K562 (cell line): ENCODE measurements at regions not wholly inside any gene's neighbourhood (a gene's known extent, or its start where the extent isn't known, plus 50 kb on each side); places are given as distances from the start of the nearest gene placed in this dataset.

Experiments
- ATAC-seq: fragments of 200-7000 bp; cut with Tn5 transposase; 3 replicates; pipeline ENCODE4 v1.9.1; 2020; ENCODE audit warnings: moderate library complexity
- BruUV-seq: library from RNA; stranded (reverse); fragments of 400-500 nt; replicated peaks from 2 replicates; lab custom pipeline; 2021; lab: Mats Ljungman, UMichigan
- CTCF ChIA-PET: fragments of 300-600 bp; formaldehyde crosslinking; extraction: SDS; loops from one replicate; lab custom pipeline; 2021; ENCODE audit warnings: low intra/inter-chr PET ratio; lab: Yijun Ruan, JAX
- POLR2A ChIA-PET: fragments of 300-600, 350-650 bp; sonication (Branson Sonifier 250); formaldehyde crosslinking; extraction: SDS; loops from one replicate; lab custom pipeline; 2021; ENCODE audit warnings: antibody characterized with exemption, inconsistent platforms; lab: Yijun Ruan, JAX
- DNase-seq, 4 experiments: peaks; one replicate each; pipeline versions ENCODE4 v3.0.0 to v3.0.0-alpha.2; 2011 to 2018; ENCODE audit warnings: low spot score in 3 of 4, mixed read lengths in 3 of 4; ENCODE audit errors: extremely low read depth in 1 of 4
- FAIRE-seq: peaks from 2 replicates; lab custom pipeline; 2011; peaks lifted over from hg19 to GRCh38; lab: Jason Lieb, UNC
- H2AFZ ChIP-seq: 2 replicates; pipeline ENCODE4 v1.6.0; 2011; ENCODE audit warnings: low read depth, low read length, control low read depth, inconsistent platforms
- H3K27ac ChIP-seq: fragments of 200-600 bp; 3 replicates; pipeline ENCODE4 v1.8.0; 2011; ENCODE audit warnings: low read depth, mild to moderate bottlenecking, control low read depth, inconsistent platforms, low read length, moderate library complexity, mixed read lengths; ENCODE audit errors: extremely low read depth
- H3K27me3 ChIP-seq, 2 experiments: fragments of 300-600 bp in 1 of 2; 2 replicates in 1 of 2; 3 replicates in 1 of 2; pipeline versions ENCODE4 v1.6.0 to v1.8.0; 2011; ENCODE audit warnings: inconsistent platforms in 2 of 2, low read length in 2 of 2, mild to moderate bottlenecking in 1 of 2, mixed read lengths in 1 of 2, moderate library complexity in 1 of 2; ENCODE audit not compliant: control insufficient read depth in 2 of 2, insufficient read depth in 2 of 2
- H3K36me3 ChIP-seq: fragments of 300-600 bp; 3 replicates; pipeline ENCODE4 v1.8.0; 2011; ENCODE audit warnings: mild to moderate bottlenecking, low read length, inconsistent platforms; ENCODE audit not compliant: control insufficient read depth, insufficient read depth
- H3K4me1 ChIP-seq, 2 experiments: fragments of 200-600 bp in 1 of 2; replicated peaks in 1 of 2; 2 replicates in 1 of 2; 3 replicates in 1 of 2; pipeline versions ENCODE4 v1.5.1 to v1.8.0; 2011; ENCODE audit warnings: inconsistent platforms in 2 of 2, low read length in 2 of 2, mild to moderate bottlenecking in 1 of 2, mixed read lengths in 1 of 2, moderate library complexity in 1 of 2; ENCODE audit not compliant: control insufficient read depth in 2 of 2, insufficient read depth in 2 of 2
- H3K4me2 ChIP-seq: 2 replicates; pipeline ENCODE4 v1.6.1; 2011; ENCODE audit warnings: low read length, control low read depth, inconsistent platforms, mixed read lengths; ENCODE audit not compliant: insufficient read depth
- H3K4me3 ChIP-seq: fragments of 200-600 bp; sonication (generic), shearing (Covaris generic); 2 replicates; pipeline ENCODE4 v1.5.1; 2016; ENCODE audit warnings: control low read depth, inconsistent platforms
- H3K79me2 ChIP-seq: fragments of 200-600 bp; 3 replicates; pipeline ENCODE4 v1.8.0; 2011; ENCODE audit warnings: low read length, inconsistent platforms; ENCODE audit not compliant: control insufficient read depth, insufficient read depth
- H3K9ac ChIP-seq, 2 experiments: 2 replicates each; pipeline versions ENCODE4 v1.6.0 to v1.6.1; 2011; ENCODE audit warnings: low read depth in 2 of 2, low read length in 2 of 2, control low read depth in 1 of 2, inconsistent platforms in 1 of 2, mild to moderate bottlenecking in 1 of 2, mixed read lengths in 1 of 2; ENCODE audit not compliant: insufficient read depth in 1 of 2
- H3K9me1 ChIP-seq: one replicate; pipeline ENCODE4 v1.6.0; 2011; ENCODE audit warnings: inconsistent platforms, mild to moderate bottlenecking, low read length, moderate library complexity; ENCODE audit not compliant: control insufficient read depth, insufficient read depth
- H3K9me3 ChIP-seq: replicated peaks from 2 replicates; pipeline ENCODE4 v1.5.1; 2011; ENCODE audit warnings: low read depth, low read length, inconsistent platforms; ENCODE audit not compliant: control insufficient read depth, insufficient read depth
- H4K20me1 ChIP-seq: replicated peaks from 2 replicates; pipeline ENCODE4 v1.6.1; 2011; ENCODE audit warnings: low read length, inconsistent platforms, mixed read lengths; ENCODE audit not compliant: control insufficient read depth, insufficient read depth
- BRD9 ChIP-seq: fragments of 450-650 bp; IDR thresholded peaks from 2 replicates; pipeline ENCODE4 v1.6.1; 2018; ENCODE audit warnings: low read depth; ENCODE audit not compliant: partially characterized antibody
- DNMT1 ChIP-seq: fragments of 450-650 bp; IDR thresholded peaks from 2 replicates; pipeline ENCODE4 v1.6.1; 2016; ENCODE audit warnings: antibody characterized with exemption, mild to moderate bottlenecking
- ETV5 ChIP-seq: sonication (generic); formaldehyde crosslinking; IDR thresholded peaks from 2 replicates; pipeline ENCODE4 v1.4.0; 2020; ENCODE audit warnings: low read depth, mild to moderate bottlenecking, missing genetic modification reagents
- HCFC1 ChIP-seq: IDR thresholded peaks from 2 replicates; pipeline ENCODE4 v1.6.1; 2012; ENCODE audit warnings: low read depth, low read length, improper control_type of control experiment
- HES1 ChIP-seq: fragments of 450-650 bp; IDR thresholded peaks from 2 replicates; pipeline ENCODE4 v1.6.1; 2016; ENCODE audit warnings: low read depth, mild to moderate bottlenecking, moderate library complexity
- HIVEP1 ChIP-seq: fragments of 250-450 bp; sonication (Bioruptor Pico); IDR thresholded peaks from 2 replicates; pipeline ENCODE4 v1.4.0; 2020; ENCODE audit warnings: mild to moderate bottlenecking
- KLF13 ChIP-seq: fragments of 450-650 bp; IDR thresholded peaks from 2 replicates; pipeline ENCODE4 v1.6.1; 2016; ENCODE audit warnings: missing genetic modification characterization, low read depth, mild to moderate bottlenecking, missing compliant biosample characterization, moderate library complexity, borderline replicate concordance
- MCM3 ChIP-seq: fragments of 450-650 bp; IDR thresholded peaks from 2 replicates; pipeline ENCODE4 v1.6.1; 2016
- MXD1 ChIP-seq: fragments of 250-450 bp; sonication (Bioruptor Pico); IDR thresholded peaks from 2 replicates; pipeline ENCODE4 v1.8.0; 2021; ENCODE audit warnings: borderline replicate concordance, mild to moderate bottlenecking, moderate library complexity; ENCODE audit not compliant: poor library complexity, severe bottlenecking
- NR3C1 ChIP-seq: sonication (generic); formaldehyde crosslinking; IDR thresholded peaks from 2 replicates; pipeline ENCODE4 v1.8.1; 2022; ENCODE audit warnings: missing genetic modification reagents
- SAFB2 ChIP-seq: fragments of 200-400 bp; formaldehyde crosslinking; IDR thresholded peaks from 2 replicates; pipeline ENCODE4 v1.6.1; 2018; ENCODE audit warnings: borderline replicate concordance, low read length, low read depth, moderate library complexity; ENCODE audit not compliant: severe bottlenecking
- SIRT6 ChIP-seq: IDR thresholded peaks from one replicate; pipeline ENCODE4 v1.6.1; 2012; ENCODE audit warnings: low read depth, mild to moderate bottlenecking, control low read depth, inconsistent platforms, low read length, moderate library complexity
- STAG1 ChIP-seq: sonication (generic); formaldehyde crosslinking; IDR thresholded peaks from 2 replicates; pipeline ENCODE4 v1.5.0; 2020; ENCODE audit warnings: missing genetic modification reagents, borderline replicate concordance
- ZNF232 ChIP-seq: sonication (generic); formaldehyde crosslinking; IDR thresholded peaks from 2 replicates; pipeline ENCODE4 v1.8.0; 2022; ENCODE audit warnings: mild to moderate bottlenecking, missing genetic modification reagents
- ZNF696 ChIP-seq: fragments of 250-450 bp; sonication (Bioruptor Pico); conservative IDR thresholded peaks from 2 replicates; pipeline ENCODE4 v1.4.0; 2020; ENCODE audit warnings: mild to moderate bottlenecking, moderate library complexity
- ZNF699 ChIP-seq: fragments of 250-450 bp; sonication (Bioruptor Pico); IDR thresholded peaks from 2 replicates; pipeline ENCODE4 v1.8.0; 2021; ENCODE audit warnings: mild to moderate bottlenecking, moderate library complexity; ENCODE audit not compliant: insufficient replicate concordance
- WGBS: fragments of 100-300 bp; shearing (Covaris generic); methylation state at CpG from one replicate; pipeline ENCODE4 v1.1.6; 2016; ENCODE audit warnings: low coverage, mixed read lengths; ENCODE audit not compliant: insufficient coverage; ENCODE audit errors: missing lambda C conversion rate; 5-methylcytosine and 5-hydroxymethylcytosine counted together
- in situ Hi-C: fragments of 300-500 bp; cut with MboI; formaldehyde crosslinking; loops from 4 replicates; pipeline ENCODE4 v1.15.0; 2018; ENCODE audit warnings: inconsistent platforms, mixed read lengths
- intact Hi-C: fragments of 100-400 bp; cut with micrococcal nuclease; formaldehyde crosslinking; loops from 2 replicates; pipeline ENCODE4 v1.14.2; 2022
- TF ChIP-seq, protein P1 (sequence below): fragments of 450-650 bp; IDR thresholded peaks from 2 replicates; pipeline ENCODE4 v1.7.0; 2016; ENCODE audit warnings: borderline replicate concordance

GRCh38 chr13:33927315-33927714, 109.4 kb downstream of the RFC3 start:
- no peak overlapping the region for H3K9ac ChIP-seq
- 0% methylated on average over 1 of the region's 1 CpG for WGBS
- no peaks in the 10 kb centered on the region for H3K9me3 ChIP-seq
- no peak overlapping the region for H3K4me2 ChIP-seq
- ChIA-PET CTCF (no interaction called here), POLR2A (no interaction called here)
- FAIRE-seq (no peak), DNase-seq (no peak), ATAC-seq (no peak)
- intact Hi-C loops (no loop called here), in situ Hi-C loops (loop anchor here (25.0 kb wide), 1 partner anchor 1235 kb away; no protein-coding TSS in a partner anchor)
- BruUV-seq: no TSS peak
- no peaks in the 10 kb centered on the region for H3K36me3 ChIP-seq
- H3K4me3 ChIP-seq: no peak overlapping the region
- TF ChIP-seq ZNF232: no peak
- no peak for TF ChIP-seq ZNF696
- no peak for TF ChIP-seq BRD9
- TF ChIP-seq SAFB2: no peak
- no peak for TF ChIP-seq HES1
- no peak for TF ChIP-seq NR3C1 (CRISPR knock-in tag)
- no peak for TF ChIP-seq MXD1 (CRISPR knock-in tag)
- no peak for TF ChIP-seq STAG1 (CRISPR knock-in tag)
- TF ChIP-seq SIRT6: no peak
- no peak for TF ChIP-seq HCFC1
- no peak for TF ChIP-seq ETV5 (CRISPR knock-in tag)
- TF ChIP-seq MCM3: no peak
- no peak for TF ChIP-seq KLF13
- TF ChIP-seq, protein P1, sequence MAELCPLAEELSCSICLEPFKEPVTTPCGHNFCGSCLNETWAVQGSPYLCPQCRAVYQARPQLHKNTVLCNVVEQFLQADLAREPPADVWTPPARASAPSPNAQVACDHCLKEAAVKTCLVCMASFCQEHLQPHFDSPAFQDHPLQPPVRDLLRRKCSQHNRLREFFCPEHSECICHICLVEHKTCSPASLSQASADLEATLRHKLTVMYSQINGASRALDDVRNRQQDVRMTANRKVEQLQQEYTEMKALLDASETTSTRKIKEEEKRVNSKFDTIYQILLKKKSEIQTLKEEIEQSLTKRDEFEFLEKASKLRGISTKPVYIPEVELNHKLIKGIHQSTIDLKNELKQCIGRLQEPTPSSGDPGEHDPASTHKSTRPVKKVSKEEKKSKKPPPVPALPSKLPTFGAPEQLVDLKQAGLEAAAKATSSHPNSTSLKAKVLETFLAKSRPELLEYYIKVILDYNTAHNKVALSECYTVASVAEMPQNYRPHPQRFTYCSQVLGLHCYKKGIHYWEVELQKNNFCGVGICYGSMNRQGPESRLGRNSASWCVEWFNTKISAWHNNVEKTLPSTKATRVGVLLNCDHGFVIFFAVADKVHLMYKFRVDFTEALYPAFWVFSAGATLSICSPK: no peak
- TF ChIP-seq HIVEP1 (CRISPR knock-in tag): no peak
- TF ChIP-seq ZNF699: no peak
- TF ChIP-seq DNMT1: no peak
- no peaks in the 10 kb centered on the region for H3K4me1 ChIP-seq
- no peaks in the 10 kb centered on the region for H3K27me3 ChIP-seq
- H3K9me1 ChIP-seq: no peaks in the 10 kb centered on the region
- no peaks in the 10 kb centered on the region for H3K79me2 ChIP-seq
- no peak overlapping the region for H2AFZ ChIP-seq
- H4K20me1 ChIP-seq: no peaks in the 10 kb centered on the region
- no peak overlapping the region for H3K27ac ChIP-seq
